ENCODE measurements at regions not wholly inside any gene's neighbourhood (a gene's known extent, or its start where the extent isn't known, plus 50 kb on each side); places are given as distances from the start of the nearest gene placed in this dataset.

DNA sequence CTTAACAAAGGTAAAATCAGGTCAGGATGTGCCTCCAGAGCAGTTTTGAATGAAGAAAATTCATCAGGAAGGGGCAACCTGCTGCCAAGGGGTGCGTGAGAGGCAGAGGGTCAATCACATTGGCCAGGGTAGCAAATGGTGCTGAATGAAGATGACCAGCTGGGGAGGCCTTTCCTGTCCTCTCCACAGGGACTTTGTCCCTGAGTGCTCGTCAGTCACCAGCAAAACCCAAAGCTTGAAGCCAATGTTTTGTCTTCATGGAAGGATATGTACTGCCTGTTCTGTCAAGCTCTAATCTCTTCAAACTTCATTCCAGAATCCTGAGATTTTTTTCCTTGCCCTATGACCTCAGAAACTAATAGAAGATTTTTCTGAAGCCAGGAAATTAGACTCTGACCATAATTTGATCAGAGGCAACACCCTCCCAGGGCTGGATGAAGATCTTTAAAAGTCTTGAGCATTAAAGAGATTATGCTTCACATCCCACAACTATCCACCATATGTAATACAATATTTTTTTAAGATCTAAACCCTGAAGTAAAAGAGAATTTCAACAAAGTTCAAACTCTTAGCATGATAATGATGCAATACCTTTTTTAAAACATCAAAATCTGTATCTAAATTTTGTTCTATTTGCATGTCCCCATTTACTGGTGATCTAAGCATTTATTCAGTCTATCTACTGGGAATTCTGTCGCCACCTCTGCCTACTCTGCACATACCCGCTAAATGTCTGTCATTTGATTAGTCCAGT lies 243.0 kb downstream of the SNX13 start:
- no peak overlapping the region for H3K27ac Mint-ChIP-seq
- no peak overlapping the region for H3K4me3 Mint-ChIP-seq
- H3K4me1 Mint-ChIP-seq: peaks cover 3% of the 10 kb centered on the region
- H3K36me3 Mint-ChIP-seq (ENCODE audit: low read depth): peaks cover 10% of the 10 kb centered on the region
- CTCF ChIA-PET: no interaction called here
- peaks cover 7% of the 10 kb centered on the region for H3K27me3 Mint-ChIP-seq
- no peak for DNase-seq
- POLR2A ChIA-PET: no interaction called here
- H3K9me3 Mint-ChIP-seq: peaks cover 31% of the 10 kb centered on the region

DNA sequence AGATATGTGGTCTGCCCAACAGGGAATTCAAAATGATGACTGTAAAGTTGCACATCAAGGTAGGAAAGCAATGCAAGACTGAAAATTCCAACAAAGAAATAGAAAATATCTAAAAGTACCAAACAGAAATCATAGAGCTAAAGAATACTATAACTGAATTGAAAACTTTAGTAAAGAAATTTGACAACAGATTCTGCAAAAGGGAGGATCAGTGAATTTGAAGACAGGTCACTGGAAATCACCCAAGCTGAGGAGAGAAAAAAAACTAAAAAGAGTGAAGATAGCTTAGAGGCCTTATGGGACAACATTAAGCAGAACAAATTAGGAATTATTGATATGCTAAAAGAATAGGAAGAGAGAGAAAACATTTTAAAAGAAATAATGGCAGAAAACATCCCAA lies 240.6 kb downstream of the SNX13 start:
- ChIA-PET POLR2A (no interaction called here), CTCF (no interaction called here)
- Mint-ChIP-seq H3K9me3 (peaks cover 31% of the 10 kb centered on the region), H3K36me3 (ENCODE audit: low read depth) (peaks cover 10% of the 10 kb centered on the region), H3K27ac (no peak overlapping the region), H3K4me1 (peaks cover 3% of the 10 kb centered on the region), H3K4me3 (no peak overlapping the region), H3K27me3 (peaks cover 13% of the 10 kb centered on the region)
- DNase-seq: no peak

DNA sequence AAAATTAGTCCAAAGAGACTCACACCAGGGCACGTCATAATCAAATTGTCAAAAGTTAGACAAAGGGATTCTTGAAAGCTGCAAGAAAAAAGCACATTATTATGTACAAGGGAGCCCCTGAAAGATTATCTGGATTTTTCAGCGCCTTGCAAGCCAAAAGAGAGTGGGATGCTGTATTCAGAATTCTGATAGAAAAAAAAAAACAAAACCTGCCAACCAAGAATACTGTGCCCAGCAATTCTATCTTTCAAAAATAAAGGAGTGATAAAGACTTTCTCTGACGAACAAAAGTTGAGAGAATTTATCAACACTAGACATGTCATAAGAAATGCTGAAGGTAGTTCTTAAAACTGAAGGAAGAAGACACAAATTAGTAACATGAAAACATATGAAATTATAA lies 240.2 kb downstream of the SNX13 start:
- Mint-ChIP-seq H3K4me1 (peaks cover 3% of the 10 kb centered on the region), H3K4me3 (no peak overlapping the region), H3K27ac (no peak overlapping the region), H3K9me3 (peaks cover 31% of the 10 kb centered on the region), H3K36me3 (ENCODE audit: low read depth) (peaks cover 10% of the 10 kb centered on the region), H3K27me3 (peaks cover 13% of the 10 kb centered on the region)
- POLR2A ChIA-PET: no interaction called here
- DNase-seq: no peak
- CTCF ChIA-PET: no interaction called here

DNA sequence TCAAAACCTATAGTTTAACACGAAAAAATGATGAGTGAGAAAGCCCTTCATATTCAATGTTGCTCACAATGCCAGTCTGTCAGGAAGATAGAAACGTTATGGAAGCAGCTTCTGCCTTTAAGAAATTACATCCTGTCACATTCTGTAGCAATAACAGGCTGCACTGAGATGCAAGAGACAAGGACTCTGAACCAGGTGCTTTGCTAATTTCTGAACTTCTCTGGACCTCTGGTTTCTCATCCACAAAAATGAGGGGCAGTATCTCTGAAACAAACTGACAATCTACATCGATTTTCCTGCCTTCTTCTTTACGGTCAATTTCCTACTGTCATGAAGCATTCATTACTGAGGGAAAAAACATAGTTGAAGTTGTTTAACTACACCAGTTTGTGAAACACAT lies 234.0 kb downstream of the SNX13 start:
- H3K36me3 Mint-ChIP-seq (ENCODE audit: low read depth): no peaks in the 10 kb centered on the region
- H3K9me3 Mint-ChIP-seq: peaks cover 1% of the 10 kb centered on the region
- POLR2A ChIA-PET: no interaction called here
- no peaks in the 10 kb centered on the region for H3K4me1 Mint-ChIP-seq
- no peak overlapping the region for H3K4me3 Mint-ChIP-seq
- no peak for DNase-seq
- no peak overlapping the region for H3K27ac Mint-ChIP-seq
- CTCF ChIA-PET: no interaction called here
- H3K27me3 Mint-ChIP-seq: peaks cover 16% of the 10 kb centered on the region

DNA sequence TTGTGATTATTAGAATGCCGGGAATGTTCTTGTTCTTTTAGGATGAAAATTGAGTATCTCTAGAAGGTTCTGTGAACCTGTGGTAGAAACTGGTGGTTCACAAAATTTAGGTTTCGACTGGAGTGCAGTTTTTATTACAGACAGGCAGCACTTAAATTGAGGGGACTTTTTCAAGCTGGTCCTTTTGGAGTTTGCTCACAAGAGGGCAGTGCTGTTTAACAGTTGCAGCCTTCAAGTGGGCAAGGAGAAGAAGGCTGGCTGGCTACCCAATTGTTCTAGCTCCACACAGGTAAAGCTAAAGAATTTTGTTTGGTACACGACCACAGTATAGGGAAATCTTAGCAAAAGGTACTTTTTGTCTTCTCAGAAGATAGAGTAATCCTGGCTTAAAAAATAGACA lies 233.6 kb downstream of the SNX13 start:
- Mint-ChIP-seq H3K9me3 (no peaks in the 10 kb centered on the region), H3K36me3 (ENCODE audit: low read depth) (no peaks in the 10 kb centered on the region), H3K27me3 (peaks cover 14% of the 10 kb centered on the region), H3K4me1 (no peaks in the 10 kb centered on the region), H3K4me3 (no peak overlapping the region), H3K27ac (no peak overlapping the region)
- CTCF ChIA-PET: no interaction called here
- POLR2A ChIA-PET: no interaction called here
- peak; percentile 37 for DNase-seq

DNA sequence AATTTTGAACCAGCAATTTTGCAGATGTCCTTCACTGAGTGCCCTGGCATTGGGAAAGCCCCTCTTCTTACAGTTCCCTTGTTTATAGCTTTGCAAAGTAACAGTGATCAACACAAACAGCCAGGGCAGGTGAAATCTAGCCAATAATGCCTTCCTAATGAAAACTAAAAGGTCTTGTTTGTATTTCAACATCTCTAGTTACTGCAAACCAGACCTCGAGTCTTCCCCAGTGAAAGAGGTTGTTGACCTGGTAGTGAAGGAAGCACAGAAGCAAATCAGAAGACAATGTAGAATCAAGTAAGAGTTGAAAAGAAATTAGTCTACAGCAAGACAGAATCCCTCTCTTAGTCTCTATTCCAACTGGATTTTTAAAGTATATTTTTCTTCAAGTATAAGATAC lies 231.2 kb downstream of the SNX13 start:
- Mint-ChIP-seq H3K4me3 (no peak overlapping the region), H3K27ac (no peak overlapping the region), H3K9me3 (no peaks in the 10 kb centered on the region), H3K4me1 (no peaks in the 10 kb centered on the region), H3K36me3 (ENCODE audit: low read depth) (no peaks in the 10 kb centered on the region), H3K27me3 (peaks cover 3% of the 10 kb centered on the region)
- ChIA-PET CTCF (no interaction called here), POLR2A (interaction anchor here (0.7 kb wide), 1 partner anchor 350 kb away, joined by 5 read pairs; no protein-coding TSS in a partner anchor)
- DNase-seq: no peak

DNA sequence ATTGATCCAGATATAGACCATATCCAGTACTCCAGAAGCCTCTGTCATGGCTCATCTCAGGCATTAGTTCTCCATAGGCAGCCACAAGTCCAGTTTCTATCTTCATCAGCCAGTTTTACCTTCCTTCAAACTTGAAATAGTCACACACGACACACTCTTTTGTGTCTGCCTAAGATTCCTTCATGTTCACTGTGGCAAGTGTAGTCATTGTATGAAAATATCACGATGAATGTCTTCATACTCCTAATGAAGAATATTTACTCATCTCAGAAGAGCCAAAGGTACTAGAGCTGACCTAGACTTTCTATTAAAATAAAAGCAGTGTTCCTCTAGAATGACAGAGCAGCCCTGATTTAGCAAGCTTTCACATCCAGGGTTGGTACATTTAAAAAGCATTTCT lies 230.7 kb downstream of the SNX13 start:
- peaks cover 3% of the 10 kb centered on the region for H3K27me3 Mint-ChIP-seq
- no peaks in the 10 kb centered on the region for H3K4me1 Mint-ChIP-seq
- H3K9me3 Mint-ChIP-seq: no peaks in the 10 kb centered on the region
- no peak for DNase-seq
- no peak overlapping the region for H3K4me3 Mint-ChIP-seq
- CTCF ChIA-PET: no interaction called here
- H3K27ac Mint-ChIP-seq: no peak overlapping the region
- POLR2A ChIA-PET: no interaction called here
- no peaks in the 10 kb centered on the region for H3K36me3 Mint-ChIP-seq (ENCODE audit: low read depth)

DNA sequence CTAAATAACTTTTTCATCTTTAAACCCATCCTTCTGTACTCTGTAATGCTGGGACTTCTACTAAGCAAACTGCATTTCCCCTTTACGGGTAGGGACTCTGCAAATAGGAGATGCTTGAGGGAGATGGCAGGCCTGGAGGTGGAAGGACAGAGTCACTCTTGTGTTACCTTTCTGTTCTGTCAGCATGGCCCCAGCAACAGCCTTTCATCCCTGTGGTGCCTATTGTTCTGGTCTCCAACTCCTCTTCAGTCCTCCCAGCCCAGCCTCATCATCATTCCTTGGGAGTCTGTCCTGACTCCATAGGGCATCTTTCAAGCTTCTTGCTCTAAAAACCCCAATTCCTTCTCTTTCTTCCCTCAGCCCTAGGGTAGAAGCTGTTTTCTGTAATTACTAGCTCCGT lies 230.0 kb downstream of the SNX13 start:
- POLR2A ChIA-PET: no interaction called here
- Mint-ChIP-seq H3K27me3 (peaks cover 3% of the 10 kb centered on the region), H3K4me1 (no peaks in the 10 kb centered on the region), H3K4me3 (no peak overlapping the region), H3K27ac (no peak overlapping the region), H3K9me3 (no peaks in the 10 kb centered on the region), H3K36me3 (ENCODE audit: low read depth) (no peaks in the 10 kb centered on the region)
- CTCF ChIA-PET: no interaction called here
- no peak for DNase-seq

DNA sequence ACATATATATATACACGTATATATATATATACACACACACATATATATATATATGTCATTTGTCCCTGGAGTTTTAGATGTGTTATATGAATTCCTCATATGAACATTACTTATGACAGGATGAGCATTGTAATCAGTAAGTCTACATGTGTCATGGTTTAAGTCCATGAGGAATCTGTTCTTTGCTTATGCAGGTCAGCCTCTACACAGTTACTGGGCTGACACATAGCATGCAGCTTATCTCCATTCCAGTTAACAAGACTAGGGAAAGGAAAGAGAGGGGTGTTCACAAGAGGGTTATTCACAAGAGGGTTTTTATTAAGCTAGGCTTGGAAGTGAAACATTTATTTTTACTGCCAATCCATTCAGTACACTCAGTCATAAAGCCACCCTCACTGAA lies 226.7 kb downstream of the SNX13 start:
- Mint-ChIP-seq H3K4me1 (no peaks in the 10 kb centered on the region), H3K36me3 (ENCODE audit: low read depth) (no peaks in the 10 kb centered on the region), H3K27me3 (peaks cover 3% of the 10 kb centered on the region), H3K27ac (no peak overlapping the region), H3K4me3 (no peak overlapping the region), H3K9me3 (no peaks in the 10 kb centered on the region)
- CTCF ChIA-PET: no interaction called here
- no peak for DNase-seq
- POLR2A ChIA-PET: no interaction called here

DNA sequence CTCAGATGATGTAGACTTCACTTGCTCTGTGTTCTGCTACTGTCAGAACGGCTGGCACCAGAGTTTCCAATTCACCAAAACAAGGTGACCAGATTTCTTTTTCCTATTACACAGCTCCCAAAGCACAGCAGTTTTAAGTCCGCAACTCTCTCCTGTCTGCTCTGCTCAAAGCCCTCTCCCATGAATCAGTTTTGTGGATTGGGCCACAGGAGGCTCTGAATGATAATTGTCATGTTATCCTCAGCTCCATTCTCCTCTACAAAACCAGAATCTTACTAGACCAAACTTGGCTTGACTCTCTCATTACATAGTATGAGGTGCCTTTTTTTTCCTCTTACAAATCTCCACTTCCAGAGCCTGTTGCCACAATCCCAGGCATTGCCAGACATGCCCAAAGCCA lies 223.5 kb downstream of the SNX13 start:
- Mint-ChIP-seq H3K4me1 (no peaks in the 10 kb centered on the region), H3K36me3 (ENCODE audit: low read depth) (no peaks in the 10 kb centered on the region), H3K27ac (no peak overlapping the region), H3K9me3 (no peaks in the 10 kb centered on the region), H3K4me3 (no peak overlapping the region), H3K27me3 (no peaks in the 10 kb centered on the region)
- ChIA-PET POLR2A (no interaction called here), CTCF (no interaction called here)
- DNase-seq: no peak

DNA sequence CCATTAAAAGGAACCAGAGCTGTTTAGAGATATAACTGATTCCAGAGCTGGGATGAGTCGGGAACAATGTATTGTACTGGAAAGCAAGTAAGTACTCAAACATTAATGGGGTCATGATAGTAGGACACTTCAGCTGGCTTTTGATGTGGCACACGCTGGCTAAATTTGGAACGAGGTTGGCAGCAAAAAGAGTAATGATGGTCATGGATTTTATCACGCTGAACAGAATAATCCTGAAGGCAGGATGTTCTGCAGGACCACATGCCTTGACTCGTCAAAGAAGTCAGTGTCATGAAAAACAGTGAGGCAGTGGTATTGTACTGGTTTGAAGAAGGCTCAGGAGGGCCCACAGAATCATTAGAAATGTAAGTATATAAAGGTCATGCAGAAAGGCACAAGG lies 220.3 kb downstream of the SNX13 start:
- Mint-ChIP-seq H3K9me3 (no peaks in the 10 kb centered on the region), H3K27ac (no peak overlapping the region), H3K36me3 (ENCODE audit: low read depth) (no peaks in the 10 kb centered on the region), H3K27me3 (peaks cover 2% of the 10 kb centered on the region), H3K4me1 (no peaks in the 10 kb centered on the region), H3K4me3 (no peak overlapping the region)
- ChIA-PET POLR2A (no interaction called here), CTCF (no interaction called here)
- no peak for DNase-seq

DNA sequence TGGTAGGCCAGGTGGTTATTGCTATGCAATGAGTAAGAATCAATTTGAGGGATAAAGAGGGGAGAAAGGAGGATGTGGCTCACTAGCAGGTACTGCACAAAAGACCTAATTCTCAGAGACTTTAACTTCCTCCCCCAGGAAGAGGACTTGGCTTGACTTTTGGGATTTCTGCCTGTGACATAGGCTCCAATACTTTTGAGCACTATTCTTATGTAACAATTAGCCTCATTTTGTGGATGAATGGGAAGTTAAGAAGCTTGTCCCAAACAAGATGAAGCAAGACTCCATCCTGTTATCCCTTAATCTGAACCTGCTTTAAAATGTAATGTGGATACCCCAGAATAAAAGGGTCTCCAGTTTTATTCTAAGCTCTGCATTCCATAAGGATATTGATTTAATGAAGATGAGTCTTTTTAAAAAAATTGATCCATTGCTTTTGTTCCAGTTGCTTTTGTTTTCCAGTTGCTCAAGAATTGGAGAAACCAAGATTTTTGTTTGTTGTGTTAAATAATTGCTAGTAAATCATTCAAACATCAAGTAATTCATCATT lies 218.5 kb downstream of the SNX13 start:
- no peak overlapping the region for H3K4me3 Mint-ChIP-seq
- H3K27ac Mint-ChIP-seq: no peak overlapping the region
- peaks cover 2% of the 10 kb centered on the region for H3K27me3 Mint-ChIP-seq
- POLR2A ChIA-PET: no interaction called here
- no peaks in the 10 kb centered on the region for H3K36me3 Mint-ChIP-seq (ENCODE audit: low read depth)
- no peaks in the 10 kb centered on the region for H3K9me3 Mint-ChIP-seq
- CTCF ChIA-PET: no interaction called here
- no peaks in the 10 kb centered on the region for H3K4me1 Mint-ChIP-seq
- no peak for DNase-seq

DNA sequence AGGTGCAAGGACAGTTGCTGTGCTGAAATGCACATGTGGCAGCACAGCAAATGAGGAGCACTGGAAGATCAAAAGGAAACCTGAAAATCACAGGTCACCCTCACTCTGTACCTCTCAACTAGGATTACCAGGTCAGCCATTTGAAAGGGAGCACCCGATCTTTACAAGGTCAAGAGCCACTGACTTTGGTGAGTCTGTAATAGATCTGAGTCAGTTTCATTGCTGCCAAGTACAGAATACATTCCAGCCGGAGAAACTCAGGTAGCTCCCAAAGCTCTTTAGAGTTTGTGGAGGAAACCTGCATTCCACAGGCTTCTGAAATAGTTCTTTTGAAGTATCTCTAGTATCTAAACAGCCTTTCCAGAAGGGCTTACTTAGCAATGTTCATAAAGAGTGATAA lies 217.5 kb downstream of the SNX13 start:
- Mint-ChIP-seq H3K4me3 (no peak overlapping the region), H3K27ac (no peak overlapping the region), H3K9me3 (no peaks in the 10 kb centered on the region), H3K36me3 (ENCODE audit: low read depth) (no peaks in the 10 kb centered on the region), H3K27me3 (peaks cover 2% of the 10 kb centered on the region), H3K4me1 (no peaks in the 10 kb centered on the region)
- ChIA-PET POLR2A (no interaction called here), CTCF (no interaction called here)
- DNase-seq: no peak

DNA sequence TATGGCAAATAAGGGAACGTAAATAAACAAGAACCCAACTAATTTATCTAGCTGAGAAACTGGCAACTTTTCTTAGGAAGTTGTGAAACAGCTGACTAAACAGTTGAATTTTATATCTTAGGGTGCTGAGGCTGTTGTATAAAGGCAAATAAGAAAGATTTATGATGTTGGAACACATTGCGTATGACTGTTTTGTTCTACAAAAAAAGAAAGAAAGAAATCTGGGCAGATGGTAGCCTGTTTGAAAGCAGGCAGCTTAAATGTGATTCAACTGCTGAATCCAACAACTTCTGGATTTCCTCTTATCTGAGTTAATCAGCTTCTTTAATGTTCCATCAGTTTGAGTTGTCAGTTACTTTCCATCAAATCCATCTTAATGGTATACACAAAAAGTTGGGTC lies 214.5 kb downstream of the SNX13 start:
- no peaks in the 10 kb centered on the region for H3K9me3 Mint-ChIP-seq
- no peaks in the 10 kb centered on the region for H3K36me3 Mint-ChIP-seq (ENCODE audit: low read depth)
- ChIA-PET CTCF (no interaction called here), POLR2A (no interaction called here)
- no peaks in the 10 kb centered on the region for H3K4me1 Mint-ChIP-seq
- peaks cover 2% of the 10 kb centered on the region for H3K27me3 Mint-ChIP-seq
- no peak for DNase-seq
- no peak overlapping the region for H3K27ac Mint-ChIP-seq
- no peak overlapping the region for H3K4me3 Mint-ChIP-seq

Measured in activated CD4-positive, alpha-beta T cell treated with anti-CD3 and anti-CD28 coated beads, Interleukin-2, amount 10 ng/mL, durations not matched to agents 7 days and 5 days (primary cell).